A204.1 (cell line): ENCODE measurements at regions not wholly inside any gene's neighbourhood (a gene's known extent, or its start where the extent isn't known, plus 50 kb on each side); places are given as distances from the start of the nearest gene placed in this dataset.
A peak's percentile ranks its signal among the peaks of the same experiment; 100 is the strongest.
"Not testable (repeated sequence)": the region's sequence is repeated elsewhere in the genome, so short reads cannot be mapped to it uniquely, and the experiment has no call there.

ENCODE experiments used
- FAIRE-seq: peaks from 2 replicates; lab custom pipeline; 2012; peaks lifted over from hg19 to GRCh38; lab: Jason Lieb, UNC

GRCh38 chr4:77306496-77306895 lies 149.5 kb downstream of the CCNG2 start:
- FAIRE-seq, result no peak

GRCh38 chr4:77308843-77309242 lies 151.8 kb downstream of the CCNG2 start:
- FAIRE-seq, result peak; percentile 9

- no peak for FAIRE-seq
Observed at GRCh38 chr4:77309496-77309895, 152.5 kb downstream of the CCNG2 start.

- FAIRE-seq, result no peak
Observed at GRCh38 chr4:77310931-77311330, 153.9 kb downstream of the CCNG2 start.

GRCh38 chr4:77314697-77315096 lies 157.7 kb downstream of the CCNG2 start:
- no peak for FAIRE-seq

GRCh38 chr4:77327151-77327550 lies 170.1 kb downstream of the CCNG2 start:
- FAIRE-seq, result no peak

- FAIRE-seq, result no peak
Observed at GRCh38 chr4:77332696-77333270, 175.8 kb downstream of the CCNG2 start.

GRCh38 chr4:77336411-77337142 lies 179.6 kb downstream of the CCNG2 start:
- FAIRE-seq, result no peak

GRCh38 chr4:77342170-77342810 lies 185.3 kb downstream of the CCNG2 start:
- FAIRE-seq, result no peak

- FAIRE-seq, result no peak
Observed at GRCh38 chr4:77344001-77344400, 187.0 kb downstream of the CCNG2 start.

GRCh38 chr4:77344784-77345183 lies 187.8 kb downstream of the CCNG2 start:
- FAIRE-seq, result no peak

GRCh38 chr4:77347351-77347966 lies 190.5 kb downstream of the CCNG2 start:
- FAIRE-seq, result no peak

GRCh38 chr4:77348815-77349214 lies 191.8 kb downstream of the CCNG2 start:
- FAIRE-seq, result no peak

GRCh38 chr4:77349364-77349763 lies 192.4 kb downstream of the CCNG2 start:
- FAIRE-seq, result no peak

- FAIRE-seq, result no peak
Observed at GRCh38 chr4:77349796-77350195, 192.8 kb downstream of the CCNG2 start.

- no peak for FAIRE-seq
Observed at GRCh38 chr4:77352192-77352591, 195.2 kb downstream of the CCNG2 start.

- not testable (repeated sequence) for FAIRE-seq
Observed at GRCh38 chr4:77353724-77354315, 196.8 kb downstream of the CCNG2 start.

GRCh38 chr4:77354550-77354949 lies 197.5 kb downstream of the CCNG2 start:
- FAIRE-seq, result no peak

- FAIRE-seq, result no peak
Observed at GRCh38 chr4:77355731-77356130, 198.7 kb downstream of the CCNG2 start.

- no peak for FAIRE-seq
Observed at GRCh38 chr4:77358315-77358928, 201.4 kb downstream of the CCNG2 start.

- FAIRE-seq, result no peak
Observed at GRCh38 chr4:77360451-77360850, 203.4 kb downstream of the CCNG2 start.

- not testable (repeated sequence) for FAIRE-seq
Observed at GRCh38 chr4:77366876-77367275, 209.9 kb downstream of the CCNG2 start.
